ENCODE measurements at regions not wholly inside any gene's neighbourhood (a gene's known extent, or its start where the extent isn't known, plus 50 kb on each side); places are given as distances from the start of the nearest gene placed in this dataset.

DNA sequence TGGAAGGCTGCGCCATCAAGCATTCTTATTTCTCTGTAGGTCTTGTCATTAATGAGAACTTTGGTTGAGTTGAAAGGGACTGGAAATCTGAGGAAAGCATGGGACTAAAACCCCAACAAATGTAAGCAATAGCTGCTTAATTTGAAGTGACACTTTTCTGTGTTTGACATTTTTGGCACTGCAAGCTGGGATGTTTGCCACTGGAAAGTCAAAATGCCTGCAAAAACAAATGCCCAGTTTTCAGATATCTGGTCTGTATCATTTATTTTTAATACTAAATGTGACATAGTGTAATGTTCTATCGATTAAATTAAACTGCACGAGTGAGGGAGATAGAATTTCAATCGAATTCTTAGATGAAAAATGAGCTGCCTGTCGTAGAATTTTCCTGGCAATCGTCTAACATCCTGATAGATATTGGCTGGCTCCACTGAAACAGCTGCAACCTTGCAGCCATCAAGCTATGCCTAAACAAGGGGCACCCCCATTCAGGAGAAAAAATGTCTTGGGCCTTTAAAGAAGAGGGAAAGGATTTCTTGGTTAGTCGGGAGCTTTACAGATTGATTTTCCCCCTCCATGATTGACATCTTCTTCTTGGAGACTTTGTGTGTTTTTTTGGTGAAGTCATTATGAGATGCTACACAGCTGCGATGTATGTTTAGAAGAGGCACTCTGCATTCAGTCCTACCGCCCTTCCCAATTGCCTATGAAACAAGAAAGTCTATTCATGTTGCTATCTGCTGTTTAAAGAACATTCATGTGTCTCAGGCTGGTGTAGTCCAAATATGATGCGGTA is 316.7 kb upstream of the TBL1XR1 start:
- TF ChIP-seq, protein P1, sequence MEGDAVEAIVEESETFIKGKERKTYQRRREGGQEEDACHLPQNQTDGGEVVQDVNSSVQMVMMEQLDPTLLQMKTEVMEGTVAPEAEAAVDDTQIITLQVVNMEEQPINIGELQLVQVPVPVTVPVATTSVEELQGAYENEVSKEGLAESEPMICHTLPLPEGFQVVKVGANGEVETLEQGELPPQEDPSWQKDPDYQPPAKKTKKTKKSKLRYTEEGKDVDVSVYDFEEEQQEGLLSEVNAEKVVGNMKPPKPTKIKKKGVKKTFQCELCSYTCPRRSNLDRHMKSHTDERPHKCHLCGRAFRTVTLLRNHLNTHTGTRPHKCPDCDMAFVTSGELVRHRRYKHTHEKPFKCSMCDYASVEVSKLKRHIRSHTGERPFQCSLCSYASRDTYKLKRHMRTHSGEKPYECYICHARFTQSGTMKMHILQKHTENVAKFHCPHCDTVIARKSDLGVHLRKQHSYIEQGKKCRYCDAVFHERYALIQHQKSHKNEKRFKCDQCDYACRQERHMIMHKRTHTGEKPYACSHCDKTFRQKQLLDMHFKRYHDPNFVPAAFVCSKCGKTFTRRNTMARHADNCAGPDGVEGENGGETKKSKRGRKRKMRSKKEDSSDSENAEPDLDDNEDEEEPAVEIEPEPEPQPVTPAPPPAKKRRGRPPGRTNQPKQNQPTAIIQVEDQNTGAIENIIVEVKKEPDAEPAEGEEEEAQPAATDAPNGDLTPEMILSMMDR (IDR thresholded peaks at IDR 0.05; ENCODE audit: low read depth, low read length) = no peak
- H3K4me1 ChIP-seq (ENCODE audit: low read depth) = no peaks in the 10 kb centered on the region
- H3K4me3 ChIP-seq = no peak overlapping the region
- H3K27ac ChIP-seq = no peak overlapping the region
- no peaks in the 10 kb centered on the region for H3K27me3 ChIP-seq
- no peaks in the 10 kb centered on the region for H3K9me3 ChIP-seq (ENCODE audit: low read depth)
- DNase-seq (ENCODE audit: low read depth in 1 of 2, low spot score in 1 of 2) = no peak
- no peaks in the 10 kb centered on the region for H3K36me3 ChIP-seq

DNA sequence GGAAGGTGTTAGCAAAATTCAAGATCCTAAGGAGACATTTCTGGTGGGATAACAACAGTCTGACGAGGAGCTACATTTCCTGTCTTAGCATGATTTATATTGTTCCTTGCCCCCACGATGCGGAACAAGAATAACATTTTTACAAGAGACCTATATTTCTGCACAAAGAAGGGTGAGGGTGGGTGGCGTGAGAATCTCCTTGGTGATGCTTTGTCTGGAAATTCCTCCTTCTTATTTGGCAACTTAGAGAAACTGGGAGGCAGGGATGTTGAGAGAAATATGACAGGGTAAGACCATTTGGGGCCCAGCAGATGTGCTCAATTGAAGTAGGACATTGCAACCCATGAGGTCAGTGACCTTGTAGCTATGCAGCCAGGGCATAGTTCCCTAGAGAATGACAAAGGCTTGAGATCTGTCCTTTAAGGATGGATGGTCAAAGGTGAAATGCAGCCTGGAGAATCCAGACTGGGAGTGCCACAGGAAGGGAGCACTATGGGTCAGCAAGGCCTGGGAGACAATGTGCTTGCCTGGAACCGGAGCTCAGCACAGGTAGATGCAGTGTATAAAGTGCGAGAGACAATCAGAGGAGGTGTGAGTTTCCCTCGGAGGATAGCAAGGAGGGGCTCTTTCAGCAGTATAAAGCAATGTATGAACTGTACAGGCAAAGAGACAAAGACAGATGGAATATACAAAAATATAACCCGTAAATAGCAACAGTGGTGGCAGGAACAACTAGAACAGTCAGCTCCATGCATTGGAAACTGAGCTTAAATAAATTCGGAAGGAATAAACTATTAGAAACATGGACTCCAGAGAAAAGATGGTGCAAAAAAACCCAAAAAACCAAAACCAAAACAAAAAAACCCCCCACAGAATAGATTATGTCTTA is 317.6 kb upstream of the TBL1XR1 start:
- no peaks in the 10 kb centered on the region for H3K36me3 ChIP-seq
- no peak for DNase-seq (ENCODE audit: low read depth in 1 of 2, low spot score in 1 of 2)
- no peak overlapping the region for H3K27ac ChIP-seq
- no peaks in the 10 kb centered on the region for H3K9me3 ChIP-seq (ENCODE audit: low read depth)
- no peaks in the 10 kb centered on the region for H3K27me3 ChIP-seq
- no peak overlapping the region for H3K4me3 ChIP-seq
- TF ChIP-seq, protein P1 (IDR thresholded peaks at IDR 0.05; ENCODE audit: low read depth, low read length) = no peak
- no peaks in the 10 kb centered on the region for H3K4me1 ChIP-seq (ENCODE audit: low read depth)

DNA sequence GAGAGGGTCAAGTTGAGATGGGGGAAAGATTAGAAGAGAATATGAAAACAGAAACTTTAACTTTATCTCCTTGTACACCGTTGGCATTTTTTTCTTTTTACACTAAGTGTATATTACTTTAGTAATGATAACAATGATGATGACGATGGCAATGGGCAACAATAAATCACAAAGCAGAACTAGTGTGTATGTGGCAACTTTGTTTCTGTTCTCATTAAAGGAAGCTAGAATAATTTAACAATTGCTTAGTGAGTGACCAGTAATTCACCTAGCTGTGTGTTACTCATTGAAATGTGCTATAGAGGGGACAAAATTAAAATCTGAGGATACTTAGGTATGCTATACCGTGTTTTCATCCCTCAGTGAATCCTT is 318.5 kb upstream of the TBL1XR1 start:
- Histone ChIP-seq H3K4me3 (no peak overlapping the region), H3K27ac (no peak overlapping the region), H3K36me3 (no peaks in the 10 kb centered on the region), H3K9me3 (ENCODE audit: low read depth) (no peaks in the 10 kb centered on the region), H3K4me1 (ENCODE audit: low read depth) (no peaks in the 10 kb centered on the region), H3K27me3 (no peaks in the 10 kb centered on the region)
- DNase-seq (ENCODE audit: low read depth in 1 of 2, low spot score in 1 of 2) = no peak
- TF ChIP-seq, protein P1 (IDR thresholded peaks at IDR 0.05; ENCODE audit: low read depth, low read length) = no peak

DNA sequence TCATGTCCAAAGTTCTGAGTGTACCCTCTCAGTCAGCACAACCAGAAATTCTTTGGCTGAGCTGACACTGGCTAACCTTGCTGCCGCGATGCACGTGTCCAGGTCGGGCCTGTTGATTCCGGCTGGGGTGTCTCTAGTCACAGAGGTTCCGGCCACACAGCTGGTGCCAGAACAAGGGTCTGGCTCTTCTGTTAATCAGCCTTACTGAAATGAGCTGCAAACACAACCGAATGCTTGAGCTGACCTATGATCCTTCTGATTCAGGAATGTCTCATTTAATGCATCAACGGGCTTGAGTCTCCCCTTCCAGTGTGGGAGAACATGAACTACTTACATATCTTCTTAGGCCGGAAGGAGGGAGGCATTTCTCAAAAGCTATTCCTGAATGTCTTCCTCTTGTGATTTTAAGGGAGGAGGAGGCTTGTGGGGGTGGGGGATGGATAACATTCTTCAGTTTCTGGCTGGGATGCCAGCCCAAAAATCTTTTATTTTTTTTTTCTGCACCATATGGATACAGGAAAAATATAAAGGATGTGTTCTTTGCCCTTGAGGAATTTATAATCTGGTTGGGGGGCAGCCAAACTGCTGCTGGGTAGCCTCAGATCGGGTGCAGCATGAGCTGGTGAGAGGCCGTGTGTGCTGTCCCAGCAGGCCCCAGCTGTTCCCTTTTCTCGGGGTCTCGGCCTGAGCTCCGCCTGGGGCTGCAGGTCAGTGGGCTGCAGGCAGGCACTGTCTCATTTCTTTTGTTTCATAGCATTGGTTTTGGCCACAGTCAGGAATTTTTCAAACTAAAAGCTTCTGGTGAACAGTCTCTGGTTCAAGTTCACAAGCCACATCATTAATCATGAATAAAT is 319.1 kb upstream of the TBL1XR1 start:
- no peak overlapping the region for H3K27ac ChIP-seq
- no peaks in the 10 kb centered on the region for H3K27me3 ChIP-seq
- no peak overlapping the region for H3K4me3 ChIP-seq
- TF ChIP-seq, protein P1 (IDR thresholded peaks at IDR 0.05; ENCODE audit: low read depth, low read length) = no peak
- no peaks in the 10 kb centered on the region for H3K36me3 ChIP-seq
- DNase-seq (ENCODE audit: low read depth in 1 of 2, low spot score in 1 of 2) = peak in 1 of 2 donors; percentile 99
- H3K9me3 ChIP-seq (ENCODE audit: low read depth) = no peaks in the 10 kb centered on the region
- H3K4me1 ChIP-seq (ENCODE audit: low read depth) = no peaks in the 10 kb centered on the region

DNA sequence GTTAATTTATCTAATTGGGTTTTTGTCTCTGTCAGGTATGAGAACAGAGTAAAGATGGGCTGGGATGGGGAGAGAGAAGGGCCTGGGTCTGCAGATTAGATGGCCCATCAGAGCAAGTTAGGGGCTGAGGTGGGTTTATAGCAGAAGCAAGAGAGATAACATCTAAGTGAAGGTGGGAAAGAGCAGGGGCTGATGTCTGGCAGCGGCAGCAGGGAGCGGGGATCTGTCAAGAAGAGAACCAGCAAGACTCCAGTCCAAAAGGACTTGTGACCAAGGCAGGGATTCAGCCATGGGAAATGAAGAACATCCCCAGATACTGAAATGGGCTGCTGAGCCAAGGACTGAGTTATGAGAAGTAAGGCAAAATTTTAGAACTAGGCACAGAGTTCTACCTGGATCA is 320.6 kb upstream of the TBL1XR1 start:
- DNase-seq (ENCODE audit: low read depth in 1 of 2, low spot score in 1 of 2) = no peak
- TF ChIP-seq, protein P1 (IDR thresholded peaks at IDR 0.05; ENCODE audit: low read depth, low read length) = no peak
- H3K9me3 ChIP-seq (ENCODE audit: low read depth) = no peaks in the 10 kb centered on the region
- H3K4me1 ChIP-seq (ENCODE audit: low read depth) = no peaks in the 10 kb centered on the region
- no peak overlapping the region for H3K27ac ChIP-seq
- H3K36me3 ChIP-seq = no peaks in the 10 kb centered on the region
- H3K4me3 ChIP-seq = no peak overlapping the region
- no peaks in the 10 kb centered on the region for H3K27me3 ChIP-seq
